Kidney epithelial cell (primary cell): ENCODE measurements at regions not wholly inside any gene's neighbourhood (a gene's known extent, or its start where the extent isn't known, plus 50 kb on each side); places are given as distances from the start of the nearest gene placed in this dataset.

Experiments used
- DNase-seq: peaks from one replicate; pipeline ENCODE4 v3.0.0-alpha.2; 2010; ENCODE audit warnings: low read depth
- H3K27me3 ChIP-seq: 2 replicates; pipeline ENCODE4 v1.6.0; 2011; ENCODE audit warnings: low read length; ENCODE audit not compliant: control insufficient read depth, insufficient read depth
- H3K36me3 ChIP-seq: 2 replicates; pipeline ENCODE4 v1.5.1; 2011; ENCODE audit warnings: low read length; ENCODE audit not compliant: control insufficient read depth, insufficient read depth
- H3K4me3 ChIP-seq: 2 replicates; pipeline ENCODE4 v1.5.1; 2011; ENCODE audit warnings: low read depth, mild to moderate bottlenecking, control low read depth, low read length
- TF ChIP-seq, protein P1 (sequence below): IDR thresholded peaks from 2 replicates; pipeline ENCODE4 v1.5.1; 2011; ENCODE audit warnings: mild to moderate bottlenecking, moderate library complexity, low read length, control low read depth, inconsistent platforms; ENCODE audit not compliant: insufficient read depth, poor library complexity, severe bottlenecking

DNA sequence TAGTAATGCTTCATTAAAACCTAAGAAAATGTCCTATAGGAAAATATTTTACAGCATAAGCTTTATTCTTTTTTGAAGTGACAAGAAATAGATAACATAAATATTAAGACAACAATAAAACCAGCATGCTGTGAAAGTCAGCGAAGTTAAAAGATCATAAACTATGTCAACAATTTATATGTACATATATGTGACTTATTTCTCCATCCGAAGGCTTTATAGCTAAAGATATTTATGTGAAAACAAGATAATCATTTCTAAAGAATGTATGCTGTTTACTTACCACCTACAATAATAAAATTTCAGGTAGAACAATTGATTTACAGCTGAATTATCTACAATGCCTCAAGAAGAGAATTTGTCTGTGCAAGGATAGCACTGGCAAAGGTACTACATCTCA lies 283.4 kb downstream of the CRPPA start:
- H3K4me3 ChIP-seq, result no peak overlapping the region
- no peak for DNase-seq
- TF ChIP-seq, protein P1, sequence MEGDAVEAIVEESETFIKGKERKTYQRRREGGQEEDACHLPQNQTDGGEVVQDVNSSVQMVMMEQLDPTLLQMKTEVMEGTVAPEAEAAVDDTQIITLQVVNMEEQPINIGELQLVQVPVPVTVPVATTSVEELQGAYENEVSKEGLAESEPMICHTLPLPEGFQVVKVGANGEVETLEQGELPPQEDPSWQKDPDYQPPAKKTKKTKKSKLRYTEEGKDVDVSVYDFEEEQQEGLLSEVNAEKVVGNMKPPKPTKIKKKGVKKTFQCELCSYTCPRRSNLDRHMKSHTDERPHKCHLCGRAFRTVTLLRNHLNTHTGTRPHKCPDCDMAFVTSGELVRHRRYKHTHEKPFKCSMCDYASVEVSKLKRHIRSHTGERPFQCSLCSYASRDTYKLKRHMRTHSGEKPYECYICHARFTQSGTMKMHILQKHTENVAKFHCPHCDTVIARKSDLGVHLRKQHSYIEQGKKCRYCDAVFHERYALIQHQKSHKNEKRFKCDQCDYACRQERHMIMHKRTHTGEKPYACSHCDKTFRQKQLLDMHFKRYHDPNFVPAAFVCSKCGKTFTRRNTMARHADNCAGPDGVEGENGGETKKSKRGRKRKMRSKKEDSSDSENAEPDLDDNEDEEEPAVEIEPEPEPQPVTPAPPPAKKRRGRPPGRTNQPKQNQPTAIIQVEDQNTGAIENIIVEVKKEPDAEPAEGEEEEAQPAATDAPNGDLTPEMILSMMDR, result no peak
- H3K36me3 ChIP-seq, result no peaks in the 10 kb centered on the region
- H3K27me3 ChIP-seq, result no peaks in the 10 kb centered on the region

DNA sequence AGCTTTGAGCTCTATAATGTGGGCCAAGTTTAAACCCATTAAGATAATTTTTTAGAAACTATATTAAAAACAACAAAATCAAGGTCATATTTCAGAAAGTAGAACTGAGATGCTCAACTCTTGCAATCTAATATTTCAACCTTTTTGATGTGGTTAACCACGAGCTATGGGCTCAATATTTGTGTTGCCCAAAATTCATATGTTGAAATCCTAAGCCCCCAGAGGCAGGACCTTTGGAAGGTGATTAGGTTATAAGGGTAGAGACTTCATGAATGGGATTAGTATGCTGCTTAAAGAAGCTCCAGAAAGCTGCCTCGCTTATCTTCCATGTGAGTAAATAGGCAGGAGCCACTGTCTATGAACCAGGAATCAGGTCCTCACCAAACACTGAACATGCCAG lies 284.4 kb downstream of the CRPPA start:
- no peaks in the 10 kb centered on the region for H3K36me3 ChIP-seq

DNA sequence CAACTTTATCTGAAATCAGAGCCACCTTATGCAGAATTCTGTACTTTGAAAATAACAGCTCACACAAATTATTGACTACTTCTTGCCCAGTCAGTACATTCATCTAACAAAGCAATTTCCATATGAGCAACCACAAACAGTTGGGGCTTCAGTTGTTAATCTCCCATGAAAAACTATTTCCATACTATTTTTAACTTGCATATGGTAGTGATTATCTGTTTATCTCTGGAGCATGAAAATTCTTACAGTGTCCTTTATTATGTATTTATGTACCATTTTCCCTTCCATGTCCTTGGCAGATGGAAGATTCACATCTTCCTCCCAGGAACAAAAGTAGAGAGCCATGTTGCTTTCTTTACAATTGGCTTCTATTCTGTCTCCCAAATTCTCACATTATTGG lies 285.7 kb downstream of the CRPPA start:
- DNase-seq, result no peak
- H3K4me3 ChIP-seq, result no peak overlapping the region
- no peaks in the 10 kb centered on the region for H3K27me3 ChIP-seq
- TF ChIP-seq, protein P1, result no peak
- no peaks in the 10 kb centered on the region for H3K36me3 ChIP-seq

More for the DNA sequence above, 284.4 kb downstream of the CRPPA start:
- Histone ChIP-seq H3K4me3 (no peak overlapping the region), H3K27me3 (no peaks in the 10 kb centered on the region)
- TF ChIP-seq, protein P1, result no peak
- no peak for DNase-seq

DNA sequence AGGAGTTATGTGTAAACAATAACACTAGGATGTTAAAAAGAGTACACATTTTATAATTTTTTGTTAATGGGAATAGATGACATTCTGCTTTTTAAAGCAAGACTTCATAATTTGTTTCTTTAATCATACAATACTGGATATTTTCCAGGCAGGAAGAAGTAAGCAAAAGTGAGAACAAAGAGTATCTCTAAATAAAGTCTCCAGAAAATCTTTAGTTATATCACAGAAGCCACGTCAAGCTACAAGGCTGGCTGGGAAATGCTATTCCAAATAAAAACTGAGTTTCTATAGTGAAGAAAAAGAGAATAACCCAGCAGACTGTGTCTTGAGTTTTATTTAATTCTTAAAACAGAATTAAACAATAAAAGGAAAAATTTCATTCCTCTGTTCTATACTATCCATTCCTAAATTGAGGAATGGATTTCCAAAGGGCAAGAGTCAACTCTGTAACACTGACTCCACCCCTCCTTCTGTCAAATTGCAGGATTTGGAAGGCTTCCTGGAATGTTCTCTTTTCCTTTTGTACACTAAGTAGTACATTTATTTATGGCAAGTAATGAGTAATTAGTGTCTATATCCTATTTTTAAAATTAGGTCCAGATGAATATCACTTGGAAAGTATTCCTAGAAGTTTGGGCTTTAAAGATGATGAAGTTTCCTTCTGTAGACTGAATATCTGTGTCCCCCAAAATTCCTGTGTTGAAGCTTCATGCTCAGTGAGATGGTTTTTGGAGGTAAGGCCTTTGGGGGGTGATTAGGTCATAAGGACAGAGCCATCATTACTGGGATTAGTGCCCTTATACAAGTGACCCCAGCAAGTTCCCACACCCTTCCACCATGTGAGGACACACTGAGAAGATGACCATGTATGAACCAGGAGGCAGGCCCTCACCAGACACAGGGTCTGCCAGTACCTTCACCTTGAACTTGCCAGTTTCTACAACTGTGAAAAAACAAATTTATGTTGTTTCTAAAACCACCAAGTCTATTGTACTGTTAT lies 290.9 kb downstream of the CRPPA start:
- H3K4me3 ChIP-seq, result no peak overlapping the region
- TF ChIP-seq, protein P1, result no peak
- no peaks in the 10 kb centered on the region for H3K27me3 ChIP-seq
- no peak for DNase-seq
- H3K36me3 ChIP-seq, result no peaks in the 10 kb centered on the region

DNA sequence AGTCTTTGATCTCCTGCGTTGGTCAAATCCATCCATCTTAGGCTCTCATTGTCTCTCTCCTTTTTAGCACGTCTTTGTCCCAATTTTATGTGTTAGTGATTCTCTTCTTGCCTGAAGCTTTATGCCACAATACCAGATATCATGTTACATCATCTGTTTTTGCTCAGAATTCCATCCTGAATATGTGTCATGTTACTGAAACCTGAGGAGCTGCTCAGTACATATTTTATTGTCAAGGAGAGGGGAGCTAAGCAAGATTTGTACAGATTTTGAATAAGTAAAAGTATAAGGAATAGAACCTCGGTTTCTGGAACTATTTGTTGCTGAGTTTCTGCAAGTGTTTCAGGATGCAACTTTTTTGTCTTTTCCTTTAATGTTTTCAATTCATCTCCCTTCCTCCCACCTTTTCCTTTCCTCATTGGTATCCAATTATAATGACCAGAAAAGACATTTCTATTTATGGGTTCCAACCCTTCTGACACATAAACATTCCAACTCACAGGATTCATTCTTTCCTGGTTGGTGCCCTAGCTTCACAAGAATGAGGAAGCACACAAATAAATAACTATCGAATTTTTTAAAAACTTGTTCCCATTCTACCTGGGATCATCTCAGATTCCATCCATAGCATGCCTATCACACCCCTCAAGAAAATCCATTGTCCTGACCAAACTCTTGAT lies 291.8 kb downstream of the CRPPA start:
- no peaks in the 10 kb centered on the region for H3K36me3 ChIP-seq
- H3K27me3 ChIP-seq, result no peaks in the 10 kb centered on the region
- DNase-seq, result peak; percentile 32
- TF ChIP-seq, protein P1, result no peak
- H3K4me3 ChIP-seq, result no peak overlapping the region
